Erythroblast (primary cell): ENCODE measurements at regions not wholly inside any gene's neighbourhood (a gene's known extent, or its start where the extent isn't known, plus 50 kb on each side); places are given as distances from the start of the nearest gene placed in this dataset.

Source experiments
- GATA1 ChIP-seq: IDR thresholded peaks from 2 replicates; pipeline ENCODE4 v1.6.1; 2011; ENCODE audit warnings: low read depth, mild to moderate bottlenecking, control low read depth, low read length, moderate library complexity
- POLR2A ChIP-seq: IDR thresholded peaks from 2 replicates; pipeline ENCODE4 v1.6.1; 2011; ENCODE audit warnings: mild to moderate bottlenecking, low read length

DNA sequence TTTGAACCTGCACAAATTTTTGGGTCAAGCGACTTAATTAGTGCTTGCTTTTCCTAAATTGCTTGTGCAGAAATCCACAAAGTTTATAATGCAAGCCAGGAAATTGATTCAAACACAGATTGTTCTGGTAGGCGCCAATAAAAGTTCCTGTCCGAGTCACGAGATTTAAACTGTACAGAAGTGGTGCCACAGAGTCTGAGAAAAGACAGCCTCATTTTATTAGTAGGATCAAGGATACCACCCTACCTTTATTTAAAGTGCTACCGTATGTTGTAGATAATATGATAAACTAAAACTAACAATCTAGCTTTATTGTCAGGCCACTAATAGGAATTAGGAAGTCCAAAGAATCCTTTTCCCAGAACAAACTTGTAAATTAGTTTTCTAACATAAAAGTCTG is 696.7 kb downstream of the TNS3 start:
- no peak for TF ChIP-seq POLR2A
- TF ChIP-seq GATA1 = no peak
